ENCODE measurements at regions not wholly inside any gene's neighbourhood (a gene's known extent, or its start where the extent isn't known, plus 50 kb on each side); places are given as distances from the start of the nearest gene placed in this dataset.
"Not testable (repeated sequence)": the region's sequence is repeated elsewhere in the genome, so short reads cannot be mapped to it uniquely, and the experiment has no call there.

DNA sequence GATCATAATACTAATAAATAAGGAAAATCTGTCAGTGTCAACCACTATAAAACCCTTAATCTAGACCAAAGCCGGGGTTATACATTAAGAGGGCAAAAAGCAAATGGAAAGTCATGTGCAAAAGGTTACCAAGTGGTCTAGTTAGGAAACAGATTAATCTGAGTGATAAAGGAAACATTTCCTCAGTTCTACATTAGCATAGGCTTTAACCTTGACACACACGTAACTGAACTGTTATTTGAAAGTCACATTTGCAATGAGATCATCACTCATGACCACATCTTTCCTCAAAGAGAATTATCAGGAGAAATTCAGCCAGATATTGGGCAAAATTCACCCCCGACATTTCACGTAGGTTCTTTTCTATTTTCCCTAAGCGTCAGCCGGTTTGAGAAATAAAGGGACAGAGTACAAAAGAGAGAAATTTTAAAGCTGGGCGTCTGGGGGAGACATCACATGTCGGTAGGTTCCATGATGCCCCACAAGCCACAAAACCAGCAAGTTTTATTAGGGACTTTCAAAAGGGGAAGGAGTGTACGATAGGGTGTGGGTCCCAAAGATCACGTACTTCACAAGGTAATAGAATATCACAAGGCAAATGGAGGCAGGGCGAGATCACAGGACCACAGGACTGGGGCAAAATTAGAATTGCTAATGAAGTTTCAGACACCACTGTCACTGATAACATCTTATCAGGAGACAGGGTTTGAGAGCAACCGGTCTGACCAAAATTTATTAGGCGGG, 76.8 kb upstream of the DST start:
- H3K4me3 ChIP-seq (ENCODE audit: low read length); H3K9me3 ChIP-seq (replicated peaks; ENCODE audit: low read length); H3K36me3 ChIP-seq (ENCODE audit: insufficient read depth, low read length); H3K27me3 ChIP-seq (ENCODE audit: control insufficient read depth, insufficient read depth, low read length); H3K9ac ChIP-seq (ENCODE audit: low read depth, low read length); H3K4me2 ChIP-seq (ENCODE audit: low read length): not testable (repeated sequence)
- H3K4me1 ChIP-seq (ENCODE audit: control insufficient read depth, insufficient read depth, low read length), result peaks cover 32% of the 10 kb centered on the region

DNA sequence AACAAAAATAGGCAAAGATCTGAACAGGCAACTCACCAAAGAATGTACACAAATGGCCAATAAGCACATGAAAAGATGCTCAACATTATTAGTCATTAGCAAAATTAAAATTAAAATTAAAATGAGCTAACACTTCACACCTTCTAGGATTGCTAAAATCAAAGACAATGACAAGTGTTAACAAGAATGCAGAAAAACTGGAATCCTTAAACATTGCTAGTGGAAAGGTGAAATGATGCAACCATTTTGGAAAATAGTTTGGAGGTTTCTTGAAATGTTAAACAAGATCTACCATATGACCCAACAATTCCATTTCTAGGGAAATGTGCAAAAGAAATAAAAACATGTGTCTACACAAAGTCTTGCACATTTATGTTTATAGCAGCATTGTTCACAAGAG, 75.5 kb upstream of the DST start:
- Histone ChIP-seq H3K4me1 (ENCODE audit: control insufficient read depth, insufficient read depth, low read length) (peaks cover 36% of the 10 kb centered on the region), H3K36me3 (ENCODE audit: insufficient read depth, low read length) (no peaks in the 10 kb centered on the region), H3K27me3 (ENCODE audit: control insufficient read depth, insufficient read depth, low read length) (no peaks in the 10 kb centered on the region), H3K4me3 (ENCODE audit: low read length) (no peak overlapping the region), H3K9me3 (replicated peaks; ENCODE audit: low read length) (no peaks in the 10 kb centered on the region), H3K4me2 (ENCODE audit: low read length) (no peak overlapping the region), H3K9ac (ENCODE audit: low read depth, low read length) (no peak overlapping the region)

GRCh38 chr6:56716229-56716628, 73.5 kb upstream of the DST start:
- H3K27me3 ChIP-seq (ENCODE audit: control insufficient read depth, insufficient read depth, low read length), result no peaks in the 10 kb centered on the region
- peaks cover 42% of the 10 kb centered on the region for H3K4me1 ChIP-seq (ENCODE audit: control insufficient read depth, insufficient read depth, low read length)
- H3K9me3 ChIP-seq (replicated peaks; ENCODE audit: low read length), result no peaks in the 10 kb centered on the region
- peak overlapping the region; percentile 65 for H3K4me2 ChIP-seq (ENCODE audit: low read length)
- H3K36me3 ChIP-seq (ENCODE audit: insufficient read depth, low read length), result no peaks in the 10 kb centered on the region
- no peak overlapping the region for H3K9ac ChIP-seq (ENCODE audit: low read depth, low read length)
- H3K4me3 ChIP-seq (ENCODE audit: low read length), result no peak overlapping the region

DNA sequence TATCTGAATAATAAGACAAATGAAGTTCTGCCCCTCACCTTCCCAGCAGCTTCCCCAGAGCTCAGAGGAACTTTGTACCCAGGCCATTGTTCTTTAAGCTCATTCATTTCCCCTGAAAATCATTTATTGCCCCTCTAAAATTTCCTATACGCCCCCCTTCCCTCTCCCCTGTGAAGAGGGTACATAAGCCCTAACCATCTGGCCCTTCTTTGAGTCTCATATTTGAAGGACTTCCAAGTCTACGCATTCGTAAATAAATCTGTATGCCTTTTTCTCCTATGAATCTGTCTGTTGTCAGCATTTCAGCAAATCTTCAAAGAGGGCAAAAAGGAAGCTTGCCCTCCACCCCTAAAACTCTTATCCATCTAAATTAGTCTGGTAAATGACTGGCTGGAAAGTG, 73.1 kb upstream of the DST start:
- Histone ChIP-seq H3K4me3 (ENCODE audit: low read length) (peak overlapping the region; percentile 8), H3K9ac (ENCODE audit: low read depth, low read length) (peak overlapping the region; percentile 29), H3K4me1 (ENCODE audit: control insufficient read depth, insufficient read depth, low read length) (peaks cover 42% of the 10 kb centered on the region), H3K36me3 (ENCODE audit: insufficient read depth, low read length) (no peaks in the 10 kb centered on the region), H3K27me3 (ENCODE audit: control insufficient read depth, insufficient read depth, low read length) (no peaks in the 10 kb centered on the region), H3K4me2 (ENCODE audit: low read length) (peak overlapping the region; percentile 65), H3K9me3 (replicated peaks; ENCODE audit: low read length) (no peaks in the 10 kb centered on the region)

GRCh38 chr6:56714982-56715456, 72.3 kb upstream of the DST start:
- H3K4me3 ChIP-seq (ENCODE audit: low read length), result peak overlapping the region; percentile 8
- no peaks in the 10 kb centered on the region for H3K9me3 ChIP-seq (replicated peaks; ENCODE audit: low read length)
- H3K27me3 ChIP-seq (ENCODE audit: control insufficient read depth, insufficient read depth, low read length), result no peaks in the 10 kb centered on the region
- H3K4me2 ChIP-seq (ENCODE audit: low read length), result peak overlapping the region; percentile 65
- H3K36me3 ChIP-seq (ENCODE audit: insufficient read depth, low read length), result no peaks in the 10 kb centered on the region
- H3K4me1 ChIP-seq (ENCODE audit: control insufficient read depth, insufficient read depth, low read length), result peaks cover 44% of the 10 kb centered on the region
- peak overlapping the region; percentile 29 for H3K9ac ChIP-seq (ENCODE audit: low read depth, low read length)

DNA sequence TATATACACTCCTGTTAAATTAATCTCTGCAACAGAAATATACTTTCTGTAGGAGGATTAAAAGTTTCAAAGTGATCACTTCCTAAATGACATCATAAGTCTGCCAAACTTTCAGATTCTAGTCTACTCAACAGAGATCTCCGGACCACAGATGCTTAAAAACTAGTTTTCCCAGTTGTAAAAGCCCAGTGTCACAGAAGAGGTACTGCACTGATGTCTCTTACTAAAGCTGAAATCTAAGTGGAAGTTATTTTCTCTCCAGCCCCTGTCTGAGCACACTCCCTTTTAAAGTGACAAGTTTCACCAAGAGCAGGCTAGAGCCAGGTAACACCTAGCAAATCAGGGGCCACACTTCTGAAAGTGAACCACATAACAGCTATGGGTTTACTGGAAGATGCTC, 71.6 kb upstream of the DST start:
- no peaks in the 10 kb centered on the region for H3K36me3 ChIP-seq (ENCODE audit: insufficient read depth, low read length)
- peak overlapping the region; percentile 65 for H3K4me2 ChIP-seq (ENCODE audit: low read length)
- peak overlapping the region; percentile 53 for H3K9ac ChIP-seq (ENCODE audit: low read depth, low read length)
- H3K9me3 ChIP-seq (replicated peaks; ENCODE audit: low read length), result no peaks in the 10 kb centered on the region
- H3K4me3 ChIP-seq (ENCODE audit: low read length), result peak overlapping the region; percentile 14
- no peaks in the 10 kb centered on the region for H3K27me3 ChIP-seq (ENCODE audit: control insufficient read depth, insufficient read depth, low read length)
- H3K4me1 ChIP-seq (ENCODE audit: control insufficient read depth, insufficient read depth, low read length), result peaks cover 51% of the 10 kb centered on the region

DNA sequence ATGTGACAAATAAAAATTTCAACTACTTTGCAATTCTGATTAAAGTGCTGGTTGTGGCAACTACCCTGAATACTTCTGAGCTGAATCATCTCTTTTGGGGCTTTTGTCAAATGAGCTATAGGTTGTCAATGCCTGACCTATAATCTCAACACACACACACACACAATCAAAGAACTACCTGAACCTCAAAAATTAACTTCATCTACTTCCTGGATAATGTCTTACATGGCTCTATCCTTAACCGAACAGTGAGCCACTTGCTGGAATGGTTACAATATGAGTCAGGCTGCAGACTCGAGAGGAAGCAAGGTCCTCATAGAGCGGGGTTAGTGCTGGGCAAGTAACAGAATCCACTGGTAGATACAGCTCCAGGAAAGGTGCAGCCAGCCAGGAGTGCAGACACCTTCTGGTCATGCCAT, 70.6 kb upstream of the DST start:
- Histone ChIP-seq H3K36me3 (ENCODE audit: insufficient read depth, low read length) (no peaks in the 10 kb centered on the region), H3K27me3 (ENCODE audit: control insufficient read depth, insufficient read depth, low read length) (no peaks in the 10 kb centered on the region), H3K9me3 (replicated peaks; ENCODE audit: low read length) (no peaks in the 10 kb centered on the region), H3K4me3 (ENCODE audit: low read length) (peak overlapping the region; percentile 22), H3K9ac (ENCODE audit: low read depth, low read length) (peak overlapping the region; percentile 53), H3K4me1 (ENCODE audit: control insufficient read depth, insufficient read depth, low read length) (peaks cover 61% of the 10 kb centered on the region), H3K4me2 (ENCODE audit: low read length) (peak overlapping the region; percentile 65)

- Histone ChIP-seq H3K4me1 (ENCODE audit: control insufficient read depth, insufficient read depth, low read length) (peaks cover 67% of the 10 kb centered on the region), H3K9ac (ENCODE audit: low read depth, low read length) (no peak overlapping the region), H3K4me2 (ENCODE audit: low read length) (no peak overlapping the region), H3K4me3 (ENCODE audit: low read length) (no peak overlapping the region), H3K27me3 (ENCODE audit: control insufficient read depth, insufficient read depth, low read length) (no peaks in the 10 kb centered on the region), H3K9me3 (replicated peaks; ENCODE audit: low read length) (no peaks in the 10 kb centered on the region), H3K36me3 (ENCODE audit: insufficient read depth, low read length) (no peaks in the 10 kb centered on the region)
Observed at GRCh38 chr6:56710967-56711366, 68.3 kb upstream of the DST start.

- Histone ChIP-seq H3K4me1 (ENCODE audit: control insufficient read depth, insufficient read depth, low read length) (peaks cover 53% of the 10 kb centered on the region), H3K4me2 (ENCODE audit: low read length) (peak overlapping the region; percentile 65), H3K4me3 (ENCODE audit: low read length) (no peak overlapping the region), H3K9me3 (replicated peaks; ENCODE audit: low read length) (no peaks in the 10 kb centered on the region), H3K36me3 (ENCODE audit: insufficient read depth, low read length) (no peaks in the 10 kb centered on the region), H3K27me3 (ENCODE audit: control insufficient read depth, insufficient read depth, low read length) (no peaks in the 10 kb centered on the region), H3K9ac (ENCODE audit: low read depth, low read length) (peak overlapping the region; percentile 66)
Observed at GRCh38 chr6:56709650-56710049, 67.0 kb upstream of the DST start.

DNA sequence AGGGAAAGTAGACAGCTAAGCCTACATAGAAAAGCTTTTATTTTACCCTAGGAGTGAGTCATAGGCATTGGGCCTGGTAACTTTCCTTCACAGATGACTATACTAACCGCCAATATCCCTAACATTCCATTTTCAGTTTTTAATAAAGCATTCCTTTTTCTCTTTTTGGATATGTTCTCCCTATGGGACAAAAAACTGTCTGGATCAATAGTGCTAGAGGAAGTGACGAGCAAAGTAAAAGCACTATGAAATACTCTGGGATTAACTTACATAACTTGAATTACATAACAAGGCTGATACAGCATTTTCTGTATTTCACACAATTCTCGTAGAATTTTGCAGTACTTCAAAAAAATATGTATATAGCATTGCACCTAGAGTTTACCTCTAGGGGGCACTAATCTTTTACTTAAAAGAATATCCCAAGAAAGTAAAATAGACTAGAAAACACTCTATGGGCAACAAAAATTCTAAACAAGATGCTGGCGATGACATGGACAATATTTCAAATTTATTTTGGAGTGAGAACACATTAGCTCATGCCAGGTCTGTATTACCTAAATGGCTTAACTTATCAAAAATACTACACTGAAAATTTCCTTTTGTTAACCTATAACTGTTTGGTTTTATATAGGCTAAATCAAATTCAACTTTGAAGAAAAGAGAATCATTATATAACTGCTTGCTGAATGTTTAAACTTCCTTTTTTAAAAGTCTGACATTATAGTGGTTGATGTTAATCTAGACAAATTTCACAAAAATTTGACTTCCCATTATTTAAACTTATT, 66.3 kb upstream of the DST start:
- H3K36me3 ChIP-seq (ENCODE audit: insufficient read depth, low read length), result no peaks in the 10 kb centered on the region
- peak overlapping the region; percentile 66 for H3K9ac ChIP-seq (ENCODE audit: low read depth, low read length)
- H3K9me3 ChIP-seq (replicated peaks; ENCODE audit: low read length), result no peaks in the 10 kb centered on the region
- peaks cover 47% of the 10 kb centered on the region for H3K4me1 ChIP-seq (ENCODE audit: control insufficient read depth, insufficient read depth, low read length)
- peak overlapping the region; percentile 65 for H3K4me2 ChIP-seq (ENCODE audit: low read length)
- peak overlapping the region; percentile 25 for H3K4me3 ChIP-seq (ENCODE audit: low read length)
- H3K27me3 ChIP-seq (ENCODE audit: control insufficient read depth, insufficient read depth, low read length), result no peaks in the 10 kb centered on the region

GRCh38 chr6:56706981-56707726, 64.5 kb upstream of the DST start:
- no peak overlapping the region for H3K9ac ChIP-seq (ENCODE audit: low read depth, low read length)
- H3K9me3 ChIP-seq (replicated peaks; ENCODE audit: low read length), result no peaks in the 10 kb centered on the region
- H3K27me3 ChIP-seq (ENCODE audit: control insufficient read depth, insufficient read depth, low read length), result no peaks in the 10 kb centered on the region
- H3K36me3 ChIP-seq (ENCODE audit: insufficient read depth, low read length), result peaks cover 14% of the 10 kb centered on the region
- H3K4me2 ChIP-seq (ENCODE audit: low read length), result no peak overlapping the region
- peaks cover 33% of the 10 kb centered on the region for H3K4me1 ChIP-seq (ENCODE audit: control insufficient read depth, insufficient read depth, low read length)
- no peak overlapping the region for H3K4me3 ChIP-seq (ENCODE audit: low read length)
